ENCODE measurements at regions not wholly inside any gene's neighbourhood (a gene's known extent, or its start where the extent isn't known, plus 50 kb on each side); places are given as distances from the start of the nearest gene placed in this dataset.

- Histone ChIP-seq H3K27me3 (ENCODE audit: insufficient read depth, poor library complexity, severe bottlenecking) (no peaks in the 10 kb centered on the region), H3K9me3 (ENCODE audit: severe bottlenecking) (no peaks in the 10 kb centered on the region), H3K4me3 (ENCODE audit: severe bottlenecking) (no peak overlapping the region), H3K36me3 (ENCODE audit: low read depth) (no peaks in the 10 kb centered on the region), H3K27ac (ENCODE audit: poor library complexity, severe bottlenecking) (no peak overlapping the region), H3K4me1 (ENCODE audit: insufficient read depth, poor library complexity, severe bottlenecking) (no peaks in the 10 kb centered on the region)
- no peak for DNase-seq (ENCODE audit: low spot score)
- ATAC-seq (ENCODE audit: low read depth) = no peak
- TF ChIP-seq CTCF (IDR thresholded peaks at IDR 0.05; ENCODE audit: poor library complexity, severe bottlenecking) = no peak
Measured at GRCh38 chr13:80562433-80563156, 221.7 kb upstream of the SPRY2 start.

- no peaks in the 10 kb centered on the region for H3K4me1 ChIP-seq (ENCODE audit: insufficient read depth, poor library complexity, severe bottlenecking)
- ATAC-seq (ENCODE audit: low read depth) = no peak
- H3K36me3 ChIP-seq (ENCODE audit: low read depth) = no peaks in the 10 kb centered on the region
- peaks cover 2% of the 10 kb centered on the region for H3K9me3 ChIP-seq (ENCODE audit: severe bottlenecking)
- H3K4me3 ChIP-seq (ENCODE audit: severe bottlenecking) = no peak overlapping the region
- TF ChIP-seq CTCF (IDR thresholded peaks at IDR 0.05; ENCODE audit: poor library complexity, severe bottlenecking) = no peak
- H3K27ac ChIP-seq (ENCODE audit: poor library complexity, severe bottlenecking) = no peak overlapping the region
- H3K27me3 ChIP-seq (ENCODE audit: insufficient read depth, poor library complexity, severe bottlenecking) = no peaks in the 10 kb centered on the region
- DNase-seq (ENCODE audit: low spot score) = no peak
Measured at GRCh38 chr13:80560609-80561008, 219.7 kb upstream of the SPRY2 start.

GRCh38 chr13:80559944-80560343, 219.0 kb upstream of the SPRY2 start:
- Histone ChIP-seq H3K27ac (ENCODE audit: poor library complexity, severe bottlenecking) (no peak overlapping the region), H3K4me3 (ENCODE audit: severe bottlenecking) (no peak overlapping the region), H3K9me3 (ENCODE audit: severe bottlenecking) (peaks cover 2% of the 10 kb centered on the region), H3K36me3 (ENCODE audit: low read depth) (no peaks in the 10 kb centered on the region), H3K4me1 (ENCODE audit: insufficient read depth, poor library complexity, severe bottlenecking) (no peaks in the 10 kb centered on the region), H3K27me3 (ENCODE audit: insufficient read depth, poor library complexity, severe bottlenecking) (no peaks in the 10 kb centered on the region)
- no peak for TF ChIP-seq CTCF (IDR thresholded peaks at IDR 0.05; ENCODE audit: poor library complexity, severe bottlenecking)
- DNase-seq (ENCODE audit: low spot score) (no peak), ATAC-seq (ENCODE audit: low read depth) (no peak)

GRCh38 chr13:80558074-80558473, 217.1 kb upstream of the SPRY2 start:
- Histone ChIP-seq H3K27ac (ENCODE audit: poor library complexity, severe bottlenecking) (no peak overlapping the region), H3K4me1 (ENCODE audit: insufficient read depth, poor library complexity, severe bottlenecking) (no peaks in the 10 kb centered on the region), H3K9me3 (ENCODE audit: severe bottlenecking) (peaks cover 2% of the 10 kb centered on the region), H3K4me3 (ENCODE audit: severe bottlenecking) (no peak overlapping the region), H3K27me3 (ENCODE audit: insufficient read depth, poor library complexity, severe bottlenecking) (no peaks in the 10 kb centered on the region), H3K36me3 (ENCODE audit: low read depth) (no peaks in the 10 kb centered on the region)
- TF ChIP-seq CTCF (IDR thresholded peaks at IDR 0.05; ENCODE audit: poor library complexity, severe bottlenecking) = no peak
- DNase-seq (ENCODE audit: low spot score) = no peak
- no peak for ATAC-seq (ENCODE audit: low read depth)
